ENCODE measurements at regions not wholly inside any gene's neighbourhood (a gene's known extent, or its start where the extent isn't known, plus 50 kb on each side); places are given as distances from the start of the nearest gene placed in this dataset.
"Not testable (repeated sequence)": the region's sequence is repeated elsewhere in the genome, so short reads cannot be mapped to it uniquely, and the experiment has no call there.

DNA sequence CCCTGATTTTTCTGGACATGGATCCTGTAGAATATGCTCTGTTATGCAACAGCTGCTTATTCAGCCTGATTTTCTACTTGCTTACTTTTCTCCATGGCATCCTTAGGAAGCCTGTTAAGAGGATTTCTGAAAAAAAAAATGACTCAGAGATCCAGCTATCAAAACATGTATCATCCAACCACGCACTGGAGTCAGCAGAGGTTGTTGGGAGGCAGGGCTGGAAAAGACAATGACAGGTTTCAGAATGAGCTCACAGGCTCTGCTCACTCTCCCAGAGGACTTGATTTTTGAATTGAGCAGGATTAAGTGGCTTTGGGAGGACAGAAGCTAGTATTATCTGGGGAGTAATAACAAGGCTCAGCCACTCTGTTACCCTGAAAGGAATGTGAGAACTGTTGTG is 742.3 kb downstream of the PRIM2 start:
- TF ChIP-seq CTCF (conservative IDR thresholded peaks at IDR 0.05 in 1 of 2, IDR thresholded peaks at IDR 0.05 in 1 of 2; ENCODE audit: extremely low read depth in 1 of 2, insufficient read depth in 1 of 2, low read depth in 1 of 2, low read length in 2 of 2); EZH2 (IDR thresholded peaks at IDR 0.05; ENCODE audit: borderline replicate concordance, low read length): not testable (repeated sequence)
